ENCODE measurements at regions not wholly inside any gene's neighbourhood (a gene's known extent, or its start where the extent isn't known, plus 50 kb on each side); places are given as distances from the start of the nearest gene placed in this dataset.

DNA sequence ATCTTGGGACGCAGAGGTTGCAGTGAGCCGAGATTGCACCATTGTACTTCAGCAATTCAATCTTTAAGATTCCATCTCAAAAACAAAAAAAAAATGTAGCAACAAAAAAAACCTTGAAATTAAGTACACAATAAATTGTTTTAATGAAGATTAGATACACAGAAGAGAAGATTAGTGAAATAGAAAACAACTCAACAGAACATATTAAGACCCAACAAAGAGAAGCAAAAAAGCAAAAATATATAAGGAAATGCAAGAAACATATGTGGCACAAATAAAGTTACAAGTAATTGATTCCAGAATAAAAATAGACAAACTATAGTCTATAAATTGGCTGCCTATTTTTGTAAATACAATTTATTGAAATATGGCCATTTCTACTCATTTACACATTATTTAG is 445.2 kb downstream of the EPM2A start:
- no peak overlapping the region for H3K9ac ChIP-seq (ENCODE audit: extremely low read depth, insufficient read length, low read length)
- H3T11ph ChIP-seq (ENCODE audit: low read length), result no peak overlapping the region
- H2BK5ac ChIP-seq (ENCODE audit: insufficient read length, low read length), result no peak overlapping the region
- H4K5ac ChIP-seq (ENCODE audit: insufficient read length, low read depth, low read length), result no peak overlapping the region
- no peak overlapping the region for H3K18ac ChIP-seq (ENCODE audit: insufficient read length, low read depth, low read length)
- H2BK15ac ChIP-seq (ENCODE audit: low read depth, low read length), result no peak overlapping the region
- no peak overlapping the region for H4K8ac ChIP-seq (replicated peaks; ENCODE audit: insufficient read length, low read depth, low read length)
- no peak overlapping the region for H2BK12ac ChIP-seq (ENCODE audit: insufficient read length, low read depth, low read length)
- H4K91ac ChIP-seq (ENCODE audit: insufficient read length, low read depth, low read length), result no peak overlapping the region
- no CpG with 5 or more reads among the region's 2 CpGs for WGBS (ENCODE audit: extremely low coverage, insufficient read length, low lambda C conversion rate)
- no peaks in the 10 kb centered on the region for H3K36me3 Mint-ChIP-seq (ENCODE audit: insufficient read depth in 1 of 3, low read depth in 3 of 3)
- H2AK5ac ChIP-seq (ENCODE audit: insufficient read length, low read length), result no peak overlapping the region
- H3K79me2 ChIP-seq (ENCODE audit: insufficient read depth, low read length), result no peaks in the 10 kb centered on the region
- no peak overlapping the region for H3K56ac ChIP-seq (ENCODE audit: insufficient read length, low read depth, low read length)
- no peaks in the 10 kb centered on the region for H3K27me3 Mint-ChIP-seq (ENCODE audit: low read depth)
- peaks cover 7 to 10% of the 10 kb centered on the region in 2 experiments for H3K4me1 Mint-ChIP-seq
- H3K23ac ChIP-seq (ENCODE audit: insufficient read length, low read depth, low read length), result no peak overlapping the region
- TF ChIP-seq, protein P1, sequence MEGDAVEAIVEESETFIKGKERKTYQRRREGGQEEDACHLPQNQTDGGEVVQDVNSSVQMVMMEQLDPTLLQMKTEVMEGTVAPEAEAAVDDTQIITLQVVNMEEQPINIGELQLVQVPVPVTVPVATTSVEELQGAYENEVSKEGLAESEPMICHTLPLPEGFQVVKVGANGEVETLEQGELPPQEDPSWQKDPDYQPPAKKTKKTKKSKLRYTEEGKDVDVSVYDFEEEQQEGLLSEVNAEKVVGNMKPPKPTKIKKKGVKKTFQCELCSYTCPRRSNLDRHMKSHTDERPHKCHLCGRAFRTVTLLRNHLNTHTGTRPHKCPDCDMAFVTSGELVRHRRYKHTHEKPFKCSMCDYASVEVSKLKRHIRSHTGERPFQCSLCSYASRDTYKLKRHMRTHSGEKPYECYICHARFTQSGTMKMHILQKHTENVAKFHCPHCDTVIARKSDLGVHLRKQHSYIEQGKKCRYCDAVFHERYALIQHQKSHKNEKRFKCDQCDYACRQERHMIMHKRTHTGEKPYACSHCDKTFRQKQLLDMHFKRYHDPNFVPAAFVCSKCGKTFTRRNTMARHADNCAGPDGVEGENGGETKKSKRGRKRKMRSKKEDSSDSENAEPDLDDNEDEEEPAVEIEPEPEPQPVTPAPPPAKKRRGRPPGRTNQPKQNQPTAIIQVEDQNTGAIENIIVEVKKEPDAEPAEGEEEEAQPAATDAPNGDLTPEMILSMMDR (conservative IDR thresholded peaks at IDR 0.05), result no peak
- H3K27ac Mint-ChIP-seq, result no peak overlapping the region
- no peak for DNase-seq
- H3K27me3 ChIP-seq (ENCODE audit: insufficient read depth, low read length), result no peaks in the 10 kb centered on the region
- H3K9me3 ChIP-seq (ENCODE audit: control insufficient read depth, low read depth, low read length), result no peaks in the 10 kb centered on the region
- no peaks in the 10 kb centered on the region for H3K79me1 ChIP-seq (ENCODE audit: insufficient read depth, low read depth, low read length, poor library complexity, severe bottlenecking)
- H4K20me1 ChIP-seq (ENCODE audit: control insufficient read depth, insufficient read depth, insufficient read length), result no peaks in the 10 kb centered on the region
- no peak overlapping the region for H2BK120ac ChIP-seq (ENCODE audit: low read depth, low read length, poor library complexity, severe bottlenecking)
- H2BK20ac ChIP-seq (ENCODE audit: low read depth, low read length, poor library complexity, severe bottlenecking), result no peak overlapping the region
- H3K14ac ChIP-seq (ENCODE audit: insufficient read depth, low read length), result no peak overlapping the region
- no peak overlapping the region for H3K4me3 Mint-ChIP-seq
- no peak overlapping the region for H3K4ac ChIP-seq (ENCODE audit: low read depth, low read length)
- H3K4me1 ChIP-seq (ENCODE audit: insufficient read depth, low read length), result no peaks in the 10 kb centered on the region
- no peaks in the 10 kb centered on the region for H3K23me2 ChIP-seq (ENCODE audit: insufficient read length, low read depth, low read length, poor library complexity, severe bottlenecking)
- H3K4me2 ChIP-seq (ENCODE audit: insufficient read depth, insufficient read length, low read length), result no peak overlapping the region
- 0 out of 5 replicates have a peak, but pooled peaks cover 0 to 2% of the 10 kb centered on the region in 2 experiments for H3K9me3 Mint-ChIP-seq
- no peak overlapping the region for H3K27ac ChIP-seq (ENCODE audit: insufficient read length, low read depth, low read length)
- H2AFZ ChIP-seq (ENCODE audit: low read length), result no peak overlapping the region

All from H9 (cell line).